MCF 10A (cell line): ENCODE measurements at regions not wholly inside any gene's neighbourhood (a gene's known extent, or its start where the extent isn't known, plus 50 kb on each side); places are given as distances from the start of the nearest gene placed in this dataset.
"Not testable (repeated sequence)": the region's sequence is repeated elsewhere in the genome, so short reads cannot be mapped to it uniquely, and the experiment has no call there.

Experiments
- BruUV-seq: library from RNA; stranded (reverse); fragments of 400-500 nt; replicated peaks from 2 replicates; lab custom pipeline; 2021; lab: Mats Ljungman, UMichigan
- CTCF ChIA-PET: fragments of 300-600 bp; sonication (Branson Sonifier 250); formaldehyde crosslinking; extraction: SDS; loops from one replicate; lab custom pipeline; 2021; ENCODE audit warnings: antibody characterized with exemption, inconsistent platforms; lab: Yijun Ruan, JAX
- POLR2A ChIA-PET: fragments of 300-600, 350-650 bp; sonication (Branson Sonifier 250); formaldehyde crosslinking; extraction: SDS; loops from one replicate; lab custom pipeline; 2020; ENCODE audit warnings: antibody characterized with exemption, inconsistent platforms; lab: Yijun Ruan, JAX
- DNase-seq: peaks from one replicate; pipeline ENCODE4 v3.0.0-alpha.2; 2018; ENCODE audit not compliant: unreplicated experiment
- H3K27ac Mint-ChIP-seq: one replicate; pipeline ENCODE4 v1.8.0; 2022; ENCODE audit warnings: mild to moderate bottlenecking, low read depth, mixed read lengths; ENCODE audit not compliant: unreplicated experiment
- H3K27me3 Mint-ChIP-seq: one replicate; pipeline ENCODE4 v1.8.0; 2022; ENCODE audit warnings: mixed read lengths; ENCODE audit not compliant: insufficient read depth, unreplicated experiment
- H3K36me3 Mint-ChIP-seq: one replicate; pipeline ENCODE4 v1.8.0; 2022; ENCODE audit warnings: mild to moderate bottlenecking, moderate library complexity, mixed read lengths; ENCODE audit not compliant: insufficient read depth, unreplicated experiment
- H3K4me1 Mint-ChIP-seq: one replicate; pipeline ENCODE4 v1.8.0; 2022; ENCODE audit warnings: mixed read lengths; ENCODE audit not compliant: insufficient read depth, unreplicated experiment
- H3K4me3 Mint-ChIP-seq: one replicate; pipeline ENCODE4 v1.8.0; 2022; ENCODE audit warnings: mild to moderate bottlenecking, moderate library complexity, mixed read lengths; ENCODE audit not compliant: unreplicated experiment
- H3K9me3 Mint-ChIP-seq: one replicate; pipeline ENCODE4 v1.8.0; 2022; ENCODE audit warnings: mixed read lengths; ENCODE audit not compliant: unreplicated experiment
- CTCF ChIP-seq: fragments of 200-600 bp; IDR thresholded peaks from one replicate; pipeline ENCODE4 v1.8.0; 2022; ENCODE audit warnings: antibody characterized with exemption, mild to moderate bottlenecking; ENCODE audit not compliant: unreplicated experiment
- intact Hi-C: fragments of 100-400 bp; cut with micrococcal nuclease; formaldehyde crosslinking; loops from 2 replicates; pipeline ENCODE4 v1.14.1; 2022

DNA sequence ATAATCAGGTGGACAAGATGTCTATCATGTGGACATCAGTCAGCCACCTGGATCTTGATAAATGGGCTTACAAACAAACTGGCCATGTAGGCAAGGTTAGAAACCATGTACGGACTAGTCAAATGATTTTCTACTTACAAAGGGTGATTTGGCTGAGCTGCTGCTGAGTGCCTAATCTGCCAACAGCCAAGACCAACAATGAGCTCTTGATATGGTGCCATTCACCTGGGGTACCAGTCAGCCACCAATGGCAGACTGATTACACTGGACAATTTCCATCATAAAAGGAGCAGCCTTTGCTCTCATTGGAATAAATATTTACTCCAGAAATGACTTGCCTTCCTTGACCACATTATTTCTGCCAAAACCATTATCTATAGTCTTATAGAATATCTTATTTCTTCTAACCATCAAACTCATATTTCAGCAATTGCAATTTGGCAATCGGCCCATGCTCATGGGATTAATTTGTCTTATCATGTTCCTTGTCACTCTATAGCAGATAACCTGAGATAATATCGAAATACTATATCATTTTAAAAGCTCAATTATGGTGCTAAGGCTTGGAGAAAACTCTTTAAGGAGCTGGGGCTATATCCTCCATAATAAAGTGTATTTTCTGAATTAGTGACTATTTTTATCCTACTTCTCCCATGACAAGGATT lies 135.1 kb downstream of the SLC25A46 start:
- Mint-ChIP-seq H3K9me3 (no peaks in the 10 kb centered on the region), H3K4me3 (no peak overlapping the region), H3K4me1 (no peaks in the 10 kb centered on the region), H3K27ac (no peak overlapping the region), H3K27me3 (peaks cover 17% of the 10 kb centered on the region), H3K36me3 (no peaks in the 10 kb centered on the region)
- DNase-seq, result no peak
- CTCF ChIA-PET, result interaction anchor here (0.9 to 1.3 kb wide), 3 partner anchors 9 to 193 kb away, joined by 3 to 4 read pairs (median 3); no protein-coding TSS in a partner anchor
- no peak for TF ChIP-seq CTCF
- BruUV-seq, result no TSS peak
- intact Hi-C loops, result no loop called here
- POLR2A ChIA-PET, result interaction anchor here (1.4 kb wide), 1 partner anchor 10 kb away, joined by 3 read pairs; no protein-coding TSS in a partner anchor

GRCh38 chr5:110875115-110875514 lies 136.3 kb downstream of the SLC25A46 start:
- POLR2A ChIA-PET, H3K27ac Mint-ChIP-seq, CTCF ChIA-PET, H3K4me1 Mint-ChIP-seq, intact Hi-C loops, H3K36me3 Mint-ChIP-seq, H3K9me3 Mint-ChIP-seq, H3K4me3 Mint-ChIP-seq, BruUV-seq, DNase-seq: not testable (repeated sequence)
- peaks cover 11% of the 10 kb centered on the region for H3K27me3 Mint-ChIP-seq

DNA sequence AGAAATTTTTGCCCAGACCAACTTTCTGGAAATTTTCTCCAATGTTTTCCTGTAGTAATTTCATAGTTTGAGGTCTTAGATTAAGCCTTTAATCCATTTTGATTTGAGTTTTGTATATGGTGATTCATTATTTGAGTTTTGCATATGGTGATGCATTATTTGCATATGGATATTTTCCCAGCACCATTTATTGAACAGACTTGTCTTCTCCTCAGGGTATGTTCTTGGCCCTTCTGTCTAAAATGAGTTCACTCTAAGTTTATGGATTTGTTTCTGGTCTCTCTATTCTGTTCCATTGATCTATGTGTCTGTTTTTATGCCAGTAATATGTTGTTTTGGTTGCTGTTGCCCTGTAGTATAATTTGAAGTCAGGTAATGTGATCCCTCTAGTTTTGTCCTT lies 139.3 kb downstream of the SLC25A46 start:
- no TSS peak for BruUV-seq
- DNase-seq, result no peak
- H3K4me3 Mint-ChIP-seq, result no peak overlapping the region
- TF ChIP-seq CTCF, result no peak
- no peaks in the 10 kb centered on the region for H3K4me1 Mint-ChIP-seq
- POLR2A ChIA-PET, result interaction anchor here (0.8 kb wide), 1 partner anchor 1232 kb away, joined by 3 read pairs; no protein-coding TSS in a partner anchor
- H3K27ac Mint-ChIP-seq, result no peak overlapping the region
- no peaks in the 10 kb centered on the region for H3K36me3 Mint-ChIP-seq
- no peaks in the 10 kb centered on the region for H3K9me3 Mint-ChIP-seq
- CTCF ChIA-PET, result no interaction called here
- H3K27me3 Mint-ChIP-seq, result peaks cover 11% of the 10 kb centered on the region
- intact Hi-C loops, result no loop called here

DNA sequence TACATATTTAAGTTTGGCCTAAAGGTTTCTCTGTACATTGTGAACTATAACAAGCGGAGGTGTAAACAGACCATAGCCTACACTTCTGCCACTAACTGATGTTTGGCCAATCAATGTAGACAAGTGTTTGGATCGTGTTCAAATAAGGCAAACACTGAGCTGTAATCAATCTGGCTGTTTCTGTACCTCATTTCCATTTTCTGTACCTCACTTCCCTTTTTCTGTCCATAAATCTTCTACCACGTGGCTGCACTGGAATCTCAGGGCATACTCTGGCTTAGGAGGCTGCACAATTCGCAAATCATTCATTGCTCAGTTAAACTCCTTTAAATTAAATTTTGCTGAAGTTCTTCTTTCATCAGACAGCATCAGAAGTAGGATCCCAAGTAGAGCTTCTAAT lies 140.9 kb downstream of the SLC25A46 start:
- H3K27me3 Mint-ChIP-seq, result peaks cover 10% of the 10 kb centered on the region

More for the DNA sequence above, 140.9 kb downstream of the SLC25A46 start:
- H3K36me3 Mint-ChIP-seq, result no peaks in the 10 kb centered on the region
- no peak for DNase-seq
- no peak overlapping the region for H3K27ac Mint-ChIP-seq
- TF ChIP-seq CTCF, result no peak
- intact Hi-C loops, result no loop called here
- peaks cover 9% of the 10 kb centered on the region for H3K4me1 Mint-ChIP-seq
- no peaks in the 10 kb centered on the region for H3K9me3 Mint-ChIP-seq
- CTCF ChIA-PET, result interaction anchor here (0.6 to 1.0 kb wide), 3 partner anchors 61 to 183 kb away, joined by 3 to 4 read pairs (median 3); no protein-coding TSS in a partner anchor
- BruUV-seq, result no TSS peak
- no peak overlapping the region for H3K4me3 Mint-ChIP-seq
- POLR2A ChIA-PET, result no interaction called here
